Glutamatergic neuron (in vitro differentiated cells): ENCODE measurements at regions not wholly inside any gene's neighbourhood (a gene's known extent, or its start where the extent isn't known, plus 50 kb on each side); places are given as distances from the start of the nearest gene placed in this dataset.

ENCODE experiments used
- DNase-seq: peaks from one replicate; pipeline ENCODE4 v3.0.0; 2022
- H3K27ac Mint-ChIP-seq: one replicate; pipeline ENCODE4 v1.8.0; 2020; ENCODE audit warnings: mild to moderate bottlenecking, mixed read lengths, inconsistent platforms; ENCODE audit not compliant: unreplicated experiment
- H3K27me3 Mint-ChIP-seq: one replicate; pipeline ENCODE4 v1.8.0; 2020; ENCODE audit warnings: mild to moderate bottlenecking, moderate library complexity, mixed read lengths, inconsistent platforms; ENCODE audit not compliant: unreplicated experiment
- H3K36me3 Mint-ChIP-seq: one replicate; pipeline ENCODE4 v1.8.0; 2020; ENCODE audit warnings: mild to moderate bottlenecking, mixed read lengths, inconsistent platforms; ENCODE audit not compliant: unreplicated experiment
- H3K4me1 Mint-ChIP-seq: one replicate; pipeline ENCODE4 v1.8.0; 2020; ENCODE audit warnings: mild to moderate bottlenecking, low read depth, mixed read lengths, inconsistent platforms; ENCODE audit not compliant: unreplicated experiment
- H3K4me3 Mint-ChIP-seq: one replicate; pipeline ENCODE4 v1.8.0; 2020; ENCODE audit warnings: mild to moderate bottlenecking, mixed read lengths, inconsistent platforms; ENCODE audit not compliant: unreplicated experiment
- H3K9me3 Mint-ChIP-seq: one replicate; pipeline ENCODE4 v1.8.0; 2020; ENCODE audit warnings: mild to moderate bottlenecking, moderate library complexity, mixed read lengths, inconsistent platforms; ENCODE audit not compliant: unreplicated experiment
- CTCF ChIP-seq: fragments of 200-600 bp; sonication (generic); IDR thresholded peaks from one replicate; pipeline ENCODE4 v1.5.0; 2021; ENCODE audit not compliant: partially characterized antibody, unreplicated experiment

DNA sequence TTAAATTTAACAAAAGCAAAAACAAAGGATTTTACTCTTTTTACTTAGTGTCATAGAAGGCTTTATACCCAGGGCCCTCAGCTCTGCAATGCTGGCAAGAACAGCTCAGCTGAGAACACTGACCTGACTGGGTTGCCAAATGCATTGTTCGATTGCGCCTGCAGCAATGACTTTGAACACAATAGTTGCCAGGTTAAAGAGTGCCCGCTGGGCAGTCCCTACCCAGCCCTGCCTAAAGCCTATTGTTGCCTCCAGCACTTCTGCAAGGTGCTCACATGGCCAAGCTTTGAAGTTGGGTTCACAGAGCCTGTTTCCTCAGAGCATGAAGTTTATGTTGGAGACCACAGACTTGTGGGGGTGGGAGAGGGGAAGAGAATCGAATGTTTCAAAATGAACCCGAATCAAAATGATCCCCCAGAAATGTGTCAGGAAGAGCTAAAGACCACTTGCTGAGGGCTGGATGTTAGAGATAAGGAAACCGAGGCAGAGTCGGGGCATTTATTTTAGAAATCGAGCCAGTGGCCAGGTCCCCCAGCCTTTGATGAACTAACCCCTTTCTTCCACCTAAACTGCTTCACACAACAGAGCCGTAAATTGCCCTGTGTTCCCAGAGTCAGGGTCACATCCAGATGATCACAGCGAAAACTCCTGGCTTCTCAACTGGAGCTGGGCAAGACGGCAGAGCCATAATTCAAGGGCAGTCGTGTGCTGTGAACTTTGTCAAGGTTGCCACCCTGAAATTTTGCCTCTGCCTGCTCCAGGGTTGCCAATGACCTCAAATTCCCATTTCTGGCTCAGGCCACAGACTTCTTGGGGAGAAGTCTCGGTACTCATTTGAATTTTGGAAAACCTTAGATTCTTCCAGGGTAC lies 55.0 kb downstream of the FOXA2 start:
- Mint-ChIP-seq H3K4me3 (no peak overlapping the region), H3K27ac (no peak overlapping the region), H3K9me3 (no peaks in the 10 kb centered on the region), H3K27me3 (peaks cover 3% of the 10 kb centered on the region), H3K36me3 (no peaks in the 10 kb centered on the region), H3K4me1 (no peaks in the 10 kb centered on the region)
- no peak for TF ChIP-seq CTCF
- no peak for DNase-seq

- H3K36me3 Mint-ChIP-seq, result no peaks in the 10 kb centered on the region
- H3K27me3 Mint-ChIP-seq, result peaks cover 3% of the 10 kb centered on the region
- TF ChIP-seq CTCF, result no peak
- no peak overlapping the region for H3K4me3 Mint-ChIP-seq
- no peak for DNase-seq
- no peaks in the 10 kb centered on the region for H3K4me1 Mint-ChIP-seq
- no peak overlapping the region for H3K27ac Mint-ChIP-seq
- no peaks in the 10 kb centered on the region for H3K9me3 Mint-ChIP-seq
Observed at GRCh38 chr20:22526512-22527012, 57.8 kb downstream of the FOXA2 start.

GRCh38 chr20:22525821-22526220 lies 58.6 kb downstream of the FOXA2 start:
- Mint-ChIP-seq H3K4me3 (no peak overlapping the region), H3K27me3 (peaks cover 1% of the 10 kb centered on the region), H3K36me3 (no peaks in the 10 kb centered on the region), H3K9me3 (no peaks in the 10 kb centered on the region), H3K4me1 (no peaks in the 10 kb centered on the region), H3K27ac (no peak overlapping the region)
- DNase-seq, result no peak
- TF ChIP-seq CTCF, result no peak

DNA sequence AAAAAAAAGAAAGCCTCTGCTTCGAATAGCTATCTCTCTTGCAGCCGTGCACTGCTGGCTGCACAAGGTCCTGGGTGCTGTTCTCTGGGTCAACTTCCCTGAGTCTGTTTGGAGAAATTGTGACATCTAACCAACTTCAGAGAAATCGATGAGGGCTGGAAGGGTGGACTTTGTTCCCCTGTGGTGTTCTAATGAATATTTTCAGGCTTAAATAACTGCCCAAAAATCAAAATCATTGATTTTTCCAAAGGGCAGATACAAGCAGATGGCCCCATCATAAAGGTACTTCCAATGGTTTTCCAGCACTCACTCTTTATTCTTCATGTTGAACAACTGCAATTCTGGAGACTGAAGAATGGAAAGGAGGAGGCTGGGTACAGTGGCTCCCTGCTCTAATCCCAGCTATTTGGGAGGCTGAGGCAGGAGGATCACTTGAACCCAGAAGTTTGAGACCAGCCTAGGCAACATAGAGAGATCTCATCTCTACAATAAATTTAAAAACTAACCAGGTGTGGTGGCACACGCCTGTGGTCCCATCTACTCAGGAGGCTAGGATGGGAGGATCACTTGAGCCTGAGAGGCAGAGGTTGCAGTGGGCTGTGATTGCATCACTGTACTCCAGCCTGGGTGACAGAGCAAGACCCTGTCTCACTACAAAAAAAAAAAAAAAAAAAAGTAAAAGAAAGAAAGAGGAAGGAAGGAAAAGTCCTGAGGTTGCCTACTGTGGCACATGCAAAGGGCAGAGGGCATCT lies 59.1 kb downstream of the FOXA2 start:
- no peaks in the 10 kb centered on the region for H3K4me1 Mint-ChIP-seq
- peaks cover 1% of the 10 kb centered on the region for H3K27me3 Mint-ChIP-seq
- no peak for TF ChIP-seq CTCF
- no peaks in the 10 kb centered on the region for H3K36me3 Mint-ChIP-seq
- no peak overlapping the region for H3K27ac Mint-ChIP-seq
- H3K4me3 Mint-ChIP-seq, result no peak overlapping the region
- no peak for DNase-seq
- H3K9me3 Mint-ChIP-seq, result no peaks in the 10 kb centered on the region
